ENCODE measurements at regions not wholly inside any gene's neighbourhood (a gene's known extent, or its start where the extent isn't known, plus 50 kb on each side); places are given as distances from the start of the nearest gene placed in this dataset.
"Not testable (repeated sequence)": the region's sequence is repeated elsewhere in the genome, so short reads cannot be mapped to it uniquely, and the experiment has no call there.

GRCh38 chr2:208673631-208674030 is 267.0 kb downstream of the PTH2R start:
- no peaks in the 10 kb centered on the region for H3K9me3 ChIP-seq
- H3K36me3 ChIP-seq = no peaks in the 10 kb centered on the region
- H3K27me3 ChIP-seq = no peaks in the 10 kb centered on the region
- DNase-seq = no peak
- H3K4me3 ChIP-seq = no peak overlapping the region
- no peaks in the 10 kb centered on the region for H3K4me1 ChIP-seq
- TF ChIP-seq CTCF (IDR thresholded peaks at IDR 0.05) = no peak
- no peak for TF ChIP-seq POLR2A (IDR thresholded peaks at IDR 0.05)
- no peak overlapping the region for H3K27ac ChIP-seq

DNA sequence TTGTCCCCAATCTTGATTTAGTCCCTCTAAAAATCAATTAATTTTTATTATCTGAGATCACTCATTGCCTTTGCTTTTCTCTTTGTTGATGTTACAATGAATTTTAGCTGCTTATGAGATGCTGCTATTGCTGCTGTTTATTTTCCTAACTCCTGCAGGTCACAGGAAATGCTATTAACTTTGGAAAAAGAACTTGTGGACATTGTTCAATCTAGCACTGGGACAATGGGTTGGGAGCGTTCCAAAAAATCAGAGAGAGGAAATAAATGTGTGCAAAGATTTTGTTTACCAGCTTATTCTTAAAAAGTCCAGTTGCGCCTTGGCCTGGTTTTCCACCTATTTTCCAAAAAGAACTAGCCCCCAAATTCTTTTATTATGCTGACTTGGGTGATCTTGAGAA is 268.3 kb downstream of the PTH2R start:
- Histone ChIP-seq H3K4me1 (no peaks in the 10 kb centered on the region), H3K9me3 (no peaks in the 10 kb centered on the region), H3K27me3 (no peaks in the 10 kb centered on the region), H3K27ac (no peak overlapping the region), H3K4me3 (no peak overlapping the region), H3K36me3 (no peaks in the 10 kb centered on the region)
- TF ChIP-seq POLR2A (IDR thresholded peaks at IDR 0.05) (no peak), CTCF (IDR thresholded peaks at IDR 0.05) (no peak)
- no peak for DNase-seq

- not testable (repeated sequence) for H3K36me3 ChIP-seq, H3K4me1 ChIP-seq, H3K27ac ChIP-seq, H3K4me3 ChIP-seq, H3K27me3 ChIP-seq, DNase-seq, H3K9me3 ChIP-seq
Observed at GRCh38 chr2:208685929-208686328, 279.3 kb downstream of the PTH2R start.

DNA sequence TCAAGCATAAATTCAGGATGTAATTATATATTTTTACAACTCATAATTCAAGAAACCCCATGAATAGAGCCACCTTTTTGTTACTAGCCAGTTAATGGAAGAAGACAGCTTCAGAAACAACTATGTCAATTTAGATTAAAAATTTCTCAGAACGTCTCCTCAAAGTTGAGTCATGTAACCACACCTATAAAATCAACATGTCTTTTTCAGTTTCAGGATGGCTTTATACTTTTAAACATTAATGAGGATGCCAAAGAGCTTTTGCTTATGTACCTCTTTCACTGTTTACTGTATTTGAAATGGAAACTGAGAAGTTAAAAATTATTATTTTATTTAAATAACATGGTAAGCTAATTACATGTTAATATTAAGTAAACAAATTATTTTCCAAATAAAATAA is 280.1 kb downstream of the PTH2R start:
- Histone ChIP-seq H3K4me1 (no peaks in the 10 kb centered on the region), H3K9me3 (no peaks in the 10 kb centered on the region), H3K27me3 (no peaks in the 10 kb centered on the region), H3K36me3 (no peaks in the 10 kb centered on the region), H3K27ac (no peak overlapping the region), H3K4me3 (no peak overlapping the region)
- TF ChIP-seq CTCF (IDR thresholded peaks at IDR 0.05) (no peak), POLR2A (IDR thresholded peaks at IDR 0.05) (no peak)
- DNase-seq = no peak

DNA sequence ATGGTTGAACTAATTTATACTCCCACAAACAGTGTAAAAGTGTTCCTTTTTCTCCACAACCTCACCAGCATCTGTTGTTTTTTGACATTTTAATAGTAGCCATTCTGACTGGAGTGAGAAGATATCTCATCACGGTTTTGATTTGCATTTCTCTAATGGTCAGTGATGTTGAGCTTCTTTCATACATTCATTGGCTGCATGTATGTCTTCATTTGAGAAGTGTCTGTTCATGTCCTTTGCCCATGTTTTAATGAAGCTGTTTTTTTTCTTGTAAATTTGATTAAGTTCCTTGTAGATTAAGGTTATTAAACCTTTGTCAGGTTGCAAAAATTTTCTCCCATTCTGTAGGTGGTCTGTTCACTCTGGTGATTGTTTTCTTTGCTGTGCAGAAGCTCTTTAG is 281.1 kb downstream of the PTH2R start:
- not testable (repeated sequence) for H3K36me3 ChIP-seq, DNase-seq, H3K4me1 ChIP-seq, H3K9me3 ChIP-seq, H3K4me3 ChIP-seq, H3K27ac ChIP-seq, H3K27me3 ChIP-seq

- TF ChIP-seq CTCF (IDR thresholded peaks at IDR 0.05) (no peak), POLR2A (IDR thresholded peaks at IDR 0.05) (no peak)
- no peaks in the 10 kb centered on the region for H3K27me3 ChIP-seq
Observed at GRCh38 chr2:208698114-208698513, 291.5 kb downstream of the PTH2R start.

DNA sequence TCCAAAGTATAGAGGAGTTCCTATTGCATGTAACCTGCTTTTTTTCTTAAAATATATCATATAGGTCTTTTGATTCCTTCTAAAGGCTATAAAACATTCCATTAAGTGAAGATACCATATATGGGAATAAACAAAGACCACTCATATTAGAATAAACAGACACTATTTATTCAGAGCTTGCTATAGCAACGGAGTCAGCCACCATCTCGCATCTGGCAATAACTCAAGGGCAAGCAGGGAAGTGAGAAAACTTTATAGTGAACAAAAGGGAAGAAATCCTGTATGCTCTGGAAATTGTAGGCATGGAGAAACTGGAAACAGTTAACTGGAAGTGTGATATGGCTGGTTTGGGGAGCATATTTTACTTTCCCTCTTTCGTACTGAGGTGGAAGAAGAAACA is 301.9 kb downstream of the PTH2R start:
- Histone ChIP-seq H3K36me3 (no peaks in the 10 kb centered on the region), H3K4me1 (no peaks in the 10 kb centered on the region), H3K27me3 (no peaks in the 10 kb centered on the region), H3K9me3 (no peaks in the 10 kb centered on the region), H3K4me3 (no peak overlapping the region), H3K27ac (no peak overlapping the region)
- TF ChIP-seq POLR2A (IDR thresholded peaks at IDR 0.05) (no peak), CTCF (IDR thresholded peaks at IDR 0.05) (no peak)
- DNase-seq = no peak

More at GRCh38 chr2:208698114-208698513, 291.5 kb downstream of the PTH2R start:
- DNase-seq = no peak
- Histone ChIP-seq H3K36me3 (no peaks in the 10 kb centered on the region), H3K4me1 (no peaks in the 10 kb centered on the region), H3K4me3 (no peak overlapping the region), H3K9me3 (no peaks in the 10 kb centered on the region), H3K27ac (no peak overlapping the region)

Data from Peyer's patch (tissue), 4 donors.